HG02798 (cell line): ENCODE measurements at regions not wholly inside any gene's neighbourhood (a gene's known extent, or its start where the extent isn't known, plus 50 kb on each side); places are given as distances from the start of the nearest gene placed in this dataset.
"Not testable (repeated sequence)": the region's sequence is repeated elsewhere in the genome, so short reads cannot be mapped to it uniquely, and the experiment has no call there.

Experiments
- ATAC-seq: cut with Tn5 transposase; IDR thresholded peaks from one replicate; pipeline ENCODE4 v1.9.1; 2021; ENCODE audit warnings: mild to moderate bottlenecking; ENCODE audit not compliant: unreplicated experiment, poor library complexity

GRCh38 chr15:96462768-96463750 lies 132.6 kb downstream of the NR2F2 start:
- ATAC-seq, result no peak

- no peak for ATAC-seq
Observed at GRCh38 chr15:96466389-96466947, 136.0 kb downstream of the NR2F2 start.

DNA sequence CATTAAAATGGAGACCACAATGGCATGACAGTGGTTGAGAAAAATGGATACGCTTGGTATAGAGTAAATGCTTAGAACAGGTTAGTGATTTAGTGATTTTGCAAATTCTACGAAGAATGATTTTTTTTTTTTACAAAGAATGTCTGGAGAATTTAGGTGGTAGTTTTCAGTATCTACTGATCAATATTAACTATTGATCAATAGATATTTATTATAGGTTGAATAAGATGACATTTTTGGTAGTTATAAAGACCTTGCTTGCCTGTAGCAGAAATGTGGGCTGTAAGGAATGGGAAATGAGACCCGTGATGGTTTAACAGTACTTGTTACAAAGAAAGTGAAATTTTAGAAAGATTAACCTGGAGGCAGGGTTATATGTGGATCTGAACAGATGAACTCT lies 137.5 kb downstream of the NR2F2 start:
- no peak for ATAC-seq

GRCh38 chr15:96470681-96471310 lies 140.3 kb downstream of the NR2F2 start:
- ATAC-seq, result no peak

GRCh38 chr15:96472681-96473080 lies 142.2 kb downstream of the NR2F2 start:
- no peak for ATAC-seq

- ATAC-seq, result no peak
Observed at GRCh38 chr15:96473556-96473955, 143.1 kb downstream of the NR2F2 start.

- no peak for ATAC-seq
Observed at GRCh38 chr15:96474231-96474664, 143.7 kb downstream of the NR2F2 start.

GRCh38 chr15:96477227-96477626 lies 146.7 kb downstream of the NR2F2 start:
- no peak for ATAC-seq

DNA sequence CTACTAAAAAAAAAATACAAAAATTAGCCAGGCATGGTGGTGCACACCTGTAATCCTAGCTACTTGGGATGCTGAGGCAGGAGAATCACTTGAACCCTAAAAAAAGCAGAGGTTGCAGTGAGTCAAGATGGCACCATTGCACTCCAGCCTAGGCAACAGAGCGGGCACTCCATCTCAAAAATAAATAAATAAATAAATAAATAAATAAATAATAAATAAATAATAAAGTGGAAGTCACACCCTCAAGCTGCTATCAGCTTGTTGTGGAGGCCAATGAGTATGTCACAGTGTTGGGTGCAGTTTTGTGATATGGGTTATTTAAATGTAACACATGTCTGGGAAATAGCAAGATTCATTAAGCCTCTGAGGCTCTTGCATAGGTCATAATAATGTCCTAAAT lies 153.9 kb downstream of the NR2F2 start:
- ATAC-seq, result not testable (repeated sequence)

DNA sequence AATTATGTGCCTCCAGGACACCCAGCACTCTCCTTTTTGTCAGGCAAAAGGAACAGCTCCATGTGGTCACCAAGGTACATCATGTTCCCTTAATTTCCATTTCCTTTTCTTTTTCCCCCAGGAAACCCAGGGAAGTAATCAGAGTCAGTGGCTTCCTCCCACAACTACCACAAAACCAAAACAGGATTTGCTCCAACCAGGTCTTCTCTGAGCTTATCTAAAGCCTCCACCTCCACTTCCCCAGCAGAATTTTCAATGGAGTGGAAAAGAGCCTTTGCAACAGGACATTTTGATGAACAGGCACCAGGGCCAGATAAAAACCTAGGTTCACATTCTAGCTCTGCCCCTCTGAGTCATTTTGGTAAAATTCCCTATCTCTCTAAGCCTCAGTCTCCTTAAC lies 154.3 kb downstream of the NR2F2 start:
- ATAC-seq, result no peak

GRCh38 chr15:96487245-96487644 lies 156.7 kb downstream of the NR2F2 start:
- ATAC-seq, result no peak

DNA sequence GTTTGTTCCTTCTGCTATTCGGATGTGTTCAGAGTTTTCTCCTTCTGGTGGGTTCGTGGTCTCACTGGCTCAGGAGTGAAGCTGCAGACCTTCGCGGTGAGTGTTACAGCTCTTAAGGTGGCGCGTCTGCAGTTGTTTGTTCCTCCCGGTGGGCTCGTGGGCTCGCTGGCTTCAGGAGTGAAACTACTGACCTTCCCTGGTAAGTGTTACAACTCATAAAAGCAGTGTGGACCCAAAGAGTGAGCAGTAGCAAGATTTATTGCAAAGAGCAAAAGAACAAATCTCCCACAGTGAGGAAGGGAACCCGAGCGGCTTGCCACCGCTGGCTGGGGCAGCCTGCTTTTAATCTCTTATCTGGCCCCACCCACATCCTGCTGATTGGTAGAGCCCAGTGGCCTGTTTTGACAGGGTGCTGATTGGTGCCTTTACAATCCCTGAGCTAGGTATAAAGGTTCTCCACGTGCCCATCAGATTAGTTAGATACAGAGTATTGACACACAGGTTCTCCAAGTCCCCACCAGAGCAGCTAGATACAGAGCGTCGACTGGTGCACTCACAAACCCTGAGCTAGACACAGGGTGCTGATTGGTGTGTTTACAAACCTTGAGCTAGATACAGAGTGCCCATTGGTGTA lies 160.7 kb downstream of the NR2F2 start:
- not testable (repeated sequence) for ATAC-seq

DNA sequence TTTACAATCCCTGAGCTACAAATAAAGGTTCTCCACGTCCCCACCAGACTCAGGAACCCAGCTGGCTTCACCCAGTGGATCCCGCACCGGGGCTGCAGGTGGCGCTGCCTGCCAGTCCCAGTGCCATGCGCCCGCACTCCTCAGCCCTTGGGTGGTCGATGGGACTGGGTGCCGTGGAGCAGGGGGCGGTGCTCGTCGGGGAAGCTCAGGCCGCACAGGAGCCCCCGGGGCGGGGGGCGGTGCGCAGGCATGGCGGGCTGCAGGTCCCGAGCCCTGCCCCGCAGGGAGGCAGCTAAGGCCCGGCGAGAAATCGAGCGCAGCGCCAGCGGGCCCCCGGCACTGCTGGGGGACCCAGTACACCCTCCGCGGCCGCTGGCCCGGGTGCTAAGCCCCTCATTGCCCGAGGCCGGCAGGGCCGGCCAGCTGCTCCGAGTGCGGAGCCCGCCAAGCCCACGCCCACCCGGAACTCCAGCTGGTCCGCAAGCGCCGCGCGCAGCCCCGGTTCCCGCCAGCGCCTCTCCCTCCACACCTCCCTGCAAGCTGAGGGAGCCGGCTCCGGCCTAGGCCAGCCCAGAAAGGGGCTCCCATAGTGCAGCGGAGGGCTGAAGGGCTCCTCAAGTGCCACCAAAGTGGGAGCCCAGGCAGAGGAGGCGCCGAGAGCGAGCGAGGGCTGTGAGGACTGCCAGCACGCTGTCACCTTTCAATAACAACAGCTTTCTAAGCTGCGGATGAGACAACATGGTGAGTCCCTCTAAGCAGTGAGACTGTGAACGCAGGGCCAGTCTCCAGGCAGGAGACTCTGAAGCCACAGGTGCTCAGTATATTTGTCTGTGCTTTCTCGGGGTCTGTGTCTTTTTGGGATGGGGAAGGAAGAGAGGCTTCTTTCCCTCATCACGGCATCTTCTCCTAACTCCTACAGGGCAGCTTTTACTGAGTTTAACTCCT lies 161.5 kb downstream of the NR2F2 start:
- ATAC-seq, result not testable (repeated sequence)

- no peak for ATAC-seq
Observed at GRCh38 chr15:96494505-96494904, 164.0 kb downstream of the NR2F2 start.

- no peak for ATAC-seq
Observed at GRCh38 chr15:96495386-96495785, 164.9 kb downstream of the NR2F2 start.

DNA sequence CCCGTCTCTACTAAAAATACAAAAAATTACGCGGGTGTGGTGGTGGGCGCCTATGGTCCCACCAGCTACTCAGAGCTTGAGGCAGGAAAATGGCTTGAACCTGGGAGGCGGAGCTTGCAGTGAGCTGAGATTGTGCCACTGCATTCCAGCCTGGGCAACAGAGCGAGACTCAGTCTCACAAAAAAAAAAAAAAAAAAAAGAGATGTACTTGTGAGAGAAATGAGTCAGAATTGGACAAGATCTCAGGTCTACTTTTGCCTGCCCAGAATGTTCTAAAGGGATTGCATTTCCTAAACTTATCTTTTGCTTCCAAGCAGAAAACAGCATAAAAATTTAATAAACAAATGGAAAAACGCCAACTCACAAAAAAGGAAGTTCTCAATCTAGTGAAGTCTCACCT lies 167.5 kb downstream of the NR2F2 start:
- ATAC-seq, result no peak

DNA sequence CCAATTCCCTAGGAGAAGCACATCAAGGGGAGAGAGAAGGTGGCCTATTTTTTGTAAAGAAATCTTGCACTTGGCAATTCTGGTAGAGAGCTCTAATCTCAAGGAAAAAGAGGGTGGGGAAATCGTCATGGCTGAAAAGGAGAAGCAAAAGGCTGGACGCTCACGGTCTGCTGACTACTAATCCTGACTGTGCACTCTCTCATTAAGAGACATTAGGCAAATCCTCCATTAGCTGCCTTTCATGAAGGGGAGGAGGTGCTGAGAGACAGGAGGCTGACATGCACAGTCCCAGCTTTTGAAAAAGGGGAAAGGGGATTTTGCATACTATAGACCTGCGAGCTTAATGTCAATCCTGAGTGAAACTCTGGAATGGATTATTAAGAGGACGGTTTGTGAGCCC lies 170.0 kb downstream of the NR2F2 start:
- no peak for ATAC-seq

DNA sequence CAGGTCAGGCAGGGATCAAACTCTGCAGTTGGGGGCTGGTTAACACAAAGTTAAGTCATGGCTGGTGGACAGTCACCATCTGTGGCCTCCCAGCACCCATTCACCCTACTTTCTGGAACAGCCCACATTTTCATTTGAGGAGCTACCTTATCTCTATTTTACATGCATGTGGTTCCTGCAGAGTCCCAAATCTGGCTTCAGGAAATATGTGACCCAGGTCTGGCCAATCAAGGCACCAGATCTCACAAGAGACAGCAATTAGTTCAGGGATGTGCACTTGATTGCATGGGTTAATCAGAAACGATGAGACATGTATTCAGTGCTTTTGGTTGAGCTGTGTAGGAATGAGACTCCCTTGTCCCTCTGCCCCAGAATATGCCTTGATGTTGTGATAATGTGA lies 170.9 kb downstream of the NR2F2 start:
- no peak for ATAC-seq

- no peak for ATAC-seq
Observed at GRCh38 chr15:96502196-96502595, 171.7 kb downstream of the NR2F2 start.

GRCh38 chr15:96503276-96503675 lies 172.8 kb downstream of the NR2F2 start:
- no peak for ATAC-seq
